H9 (cell line): ENCODE measurements at regions not wholly inside any gene's neighbourhood (a gene's known extent, or its start where the extent isn't known, plus 50 kb on each side); places are given as distances from the start of the nearest gene placed in this dataset.

ENCODE experiments used
- DNase-seq: peaks from one replicate; pipeline ENCODE4 v3.0.0-alpha.2; 2017
- H2AFZ ChIP-seq: one replicate; pipeline ENCODE4 v1.6.1; 2013; ENCODE audit warnings: mild to moderate bottlenecking, low read length, control low read depth, moderate library complexity
- H2AK5ac ChIP-seq: 2 replicates; pipeline ENCODE4 v1.6.1; 2013; ENCODE audit warnings: low read length, control low read depth, mixed read lengths; ENCODE audit not compliant: insufficient read length
- H2BK120ac ChIP-seq: one replicate; pipeline ENCODE4 v1.6.1; 2013; ENCODE audit warnings: low read depth, mild to moderate bottlenecking, low read length, control low read depth, inconsistent platforms; ENCODE audit not compliant: poor library complexity, severe bottlenecking
- H2BK12ac ChIP-seq: 2 replicates; pipeline ENCODE4 v1.6.1; 2013; ENCODE audit warnings: low read length, control low read depth, mixed read lengths, low read depth; ENCODE audit not compliant: insufficient read length
- H2BK15ac ChIP-seq: 2 replicates; pipeline ENCODE4 v1.6.1; 2013; ENCODE audit warnings: low read depth, low read length, control low read depth
- H2BK20ac ChIP-seq: one replicate; pipeline ENCODE4 v1.6.1; 2013; ENCODE audit warnings: low read depth, mild to moderate bottlenecking, low read length, control low read depth, inconsistent platforms; ENCODE audit not compliant: poor library complexity, severe bottlenecking
- H2BK5ac ChIP-seq: 2 replicates; pipeline ENCODE4 v1.6.1; 2013; ENCODE audit warnings: low read length, control low read depth, mixed read lengths; ENCODE audit not compliant: insufficient read length
- H3K14ac ChIP-seq: 2 replicates; pipeline ENCODE4 v1.6.1; 2013; ENCODE audit warnings: low read length, control low read depth; ENCODE audit not compliant: insufficient read depth
- H3K18ac ChIP-seq: 2 replicates; pipeline ENCODE4 v1.6.1; 2013; ENCODE audit warnings: low read depth, mild to moderate bottlenecking, mixed read lengths, low read length, control low read depth; ENCODE audit not compliant: insufficient read length
- H3K23ac ChIP-seq: 2 replicates; pipeline ENCODE4 v1.6.1; 2013; ENCODE audit warnings: low read length, control low read depth, mixed read lengths, low read depth; ENCODE audit not compliant: insufficient read length
- H3K23me2 ChIP-seq: 2 replicates; pipeline ENCODE4 v1.6.1; 2013; ENCODE audit warnings: low read depth, mild to moderate bottlenecking, mixed read lengths, low read length, control low read depth; ENCODE audit not compliant: insufficient read length, poor library complexity, severe bottlenecking
- H3K27ac ChIP-seq: 2 replicates; pipeline ENCODE4 v1.5.1; 2013; ENCODE audit warnings: low read length, control low read depth, mixed read lengths, low read depth; ENCODE audit not compliant: insufficient read length
- H3K27me3 ChIP-seq: 2 replicates; pipeline ENCODE4 v1.6.1; 2013; ENCODE audit warnings: low read length, control low read depth, inconsistent platforms; ENCODE audit not compliant: insufficient read depth
- H3K4ac ChIP-seq: 2 replicates; pipeline ENCODE4 v1.6.1; 2013; ENCODE audit warnings: low read depth, mild to moderate bottlenecking, control low read depth, inconsistent platforms, low read length, moderate library complexity
- H3K4me1 ChIP-seq: 2 replicates; pipeline ENCODE4 v1.6.1; 2013; ENCODE audit warnings: low read length, control low read depth, inconsistent platforms; ENCODE audit not compliant: insufficient read depth
- H3K4me2 ChIP-seq: 2 replicates; pipeline ENCODE4 v1.6.1; 2013; ENCODE audit warnings: low read length, control low read depth, mixed read lengths; ENCODE audit not compliant: insufficient read length, insufficient read depth
- H3K56ac ChIP-seq: 2 replicates; pipeline ENCODE4 v1.6.1; 2013; ENCODE audit warnings: low read depth, mild to moderate bottlenecking, mixed read lengths, low read length, control low read depth; ENCODE audit not compliant: insufficient read length
- H3K79me1 ChIP-seq: 2 replicates; pipeline ENCODE4 v1.6.1; 2013; ENCODE audit warnings: low read depth, mild to moderate bottlenecking, moderate library complexity, low read length, control low read depth, inconsistent platforms; ENCODE audit not compliant: insufficient read depth, poor library complexity, severe bottlenecking
- H3K79me2 ChIP-seq: 2 replicates; pipeline ENCODE4 v1.6.1; 2013; ENCODE audit warnings: low read length, control low read depth, inconsistent platforms; ENCODE audit not compliant: insufficient read depth
- H3K9ac ChIP-seq: 2 replicates; pipeline ENCODE4 v1.6.1; 2013; ENCODE audit warnings: low read length, control low read depth, mixed read lengths; ENCODE audit not compliant: insufficient read length; ENCODE audit errors: extremely low read depth
- H3K9me3 ChIP-seq: one replicate; pipeline ENCODE4 v1.6.1; 2013; ENCODE audit warnings: low read depth, low read length, inconsistent platforms; ENCODE audit not compliant: control insufficient read depth
- H3T11ph ChIP-seq: one replicate; pipeline ENCODE4 v1.6.1; 2013; ENCODE audit warnings: mild to moderate bottlenecking, low read length, control low read depth, inconsistent platforms
- H4K20me1 ChIP-seq: one replicate; pipeline ENCODE4 v1.6.1; 2013; ENCODE audit not compliant: control insufficient read depth, insufficient read length, insufficient read depth
- H4K5ac ChIP-seq: 2 replicates; pipeline ENCODE4 v1.6.1; 2013; ENCODE audit warnings: low read depth, mild to moderate bottlenecking, mixed read lengths, low read length, control low read depth; ENCODE audit not compliant: insufficient read length
- H4K8ac ChIP-seq: replicated peaks from 2 replicates; pipeline ENCODE4 v1.6.1; 2013; ENCODE audit warnings: low read length, control low read depth, mixed read lengths, low read depth; ENCODE audit not compliant: insufficient read length
- H4K91ac ChIP-seq: 2 replicates; pipeline ENCODE4 v1.6.1; 2013; ENCODE audit warnings: low read depth, mild to moderate bottlenecking, moderate library complexity, mixed read lengths, low read length, control low read depth; ENCODE audit not compliant: insufficient read length
- H3K27ac Mint-ChIP-seq, 3 experiments: 2 replicates in 2 of 3; 3 replicates in 1 of 3; pipeline ENCODE4 v1.8.0; 2020 to 2021; ENCODE audit warnings: mixed read lengths in 3 of 3, mild to moderate bottlenecking in 1 of 3, moderate library complexity in 1 of 3
- H3K27me3 Mint-ChIP-seq: 2 replicates; pipeline ENCODE4 v1.8.0; 2021; ENCODE audit warnings: low read depth, mild to moderate bottlenecking, moderate library complexity, mixed read lengths
- H3K36me3 Mint-ChIP-seq, 3 experiments: 2 replicates in 2 of 3; 3 replicates in 1 of 3; pipeline ENCODE4 v1.8.0; 2020 to 2021; ENCODE audit warnings: low read depth in 3 of 3, mixed read lengths in 3 of 3; ENCODE audit not compliant: insufficient read depth in 1 of 3
- H3K4me1 Mint-ChIP-seq, 2 experiments: 2 replicates each; pipeline ENCODE4 v1.8.0; 2020; ENCODE audit warnings: mixed read lengths in 2 of 2
- H3K4me3 Mint-ChIP-seq, 2 experiments: 2 replicates in 1 of 2; 3 replicates in 1 of 2; pipeline ENCODE4 v1.8.0; 2020 to 2021; ENCODE audit warnings: mild to moderate bottlenecking in 2 of 2, mixed read lengths in 2 of 2, moderate library complexity in 1 of 2
- H3K9me3 Mint-ChIP-seq, 2 experiments: 2 replicates in 1 of 2; 3 replicates in 1 of 2; pipeline ENCODE4 v1.8.0; 2020; ENCODE audit warnings: mild to moderate bottlenecking in 2 of 2, mixed read lengths in 2 of 2, moderate library complexity in 1 of 2
- CTCF ChIP-seq: fragments of 200-600 bp; sonication (generic); conservative IDR thresholded peaks from 3 replicates; pipeline ENCODE4 v1.8.0; 2021; ENCODE audit warnings: antibody characterized with exemption, mild to moderate bottlenecking
- WGBS: extraction: QIAGEN DNeasy Blood & Tissue Kit; methylation state at CpG from one replicate; pipeline ENCODE4 v1.1.7; 2013; ENCODE audit warnings: missing lambda C conversion rate, low lambda C conversion rate, mixed read lengths; ENCODE audit not compliant: insufficient read length; ENCODE audit errors: extremely low coverage; 5-methylcytosine and 5-hydroxymethylcytosine counted together

GRCh38 chr20:23138226-23138625 is 52.1 kb upstream of the CD93 start:
- Mint-ChIP-seq H3K4me3 (no peak overlapping the region), H3K4me1 (peaks cover 0 to 2% of the 10 kb centered on the region in 2 experiments; a peak in 1 of 4 replicates), H3K27ac (no peak overlapping the region), H3K36me3 (peaks cover 0 to 2% (median 0%) of the 10 kb centered on the region in 3 experiments; a peak in 1 of 7 replicates), H3K27me3 (no peaks in the 10 kb centered on the region; the same call in none of the 2 replicates), H3K9me3 (peaks cover 0 to 3% of the 10 kb centered on the region in 2 experiments; a peak in 2 of 5 replicates)
- H2BK12ac ChIP-seq = no peak overlapping the region
- TF ChIP-seq CTCF = no peak
- H2BK15ac ChIP-seq = no peak overlapping the region
- no peak overlapping the region for H4K5ac ChIP-seq
- DNase-seq = no peak
- H3K23ac ChIP-seq = no peak overlapping the region
- H3K27ac ChIP-seq = no peak overlapping the region
- H3K4me2 ChIP-seq = no peak overlapping the region
- no peaks in the 10 kb centered on the region for H3K23me2 ChIP-seq
- no peak overlapping the region for H4K8ac ChIP-seq
- H3T11ph ChIP-seq = no peak overlapping the region
- H4K91ac ChIP-seq = no peak overlapping the region
- no peak overlapping the region for H3K14ac ChIP-seq
- no peak overlapping the region for H3K18ac ChIP-seq
- no peaks in the 10 kb centered on the region for H4K20me1 ChIP-seq
- H2BK120ac ChIP-seq = no peak overlapping the region
- no peaks in the 10 kb centered on the region for H3K27me3 ChIP-seq
- WGBS = no CpG with 5 or more reads among the region's 3 CpGs
- no peak overlapping the region for H2AK5ac ChIP-seq
- H3K4me1 ChIP-seq = no peaks in the 10 kb centered on the region
- no peaks in the 10 kb centered on the region for H3K79me2 ChIP-seq
- no peaks in the 10 kb centered on the region for H3K9me3 ChIP-seq
- no peak overlapping the region for H3K4ac ChIP-seq
- H3K9ac ChIP-seq = no peak overlapping the region
- no peak overlapping the region for H3K56ac ChIP-seq
- H2BK20ac ChIP-seq = no peak overlapping the region
- H2BK5ac ChIP-seq = no peak overlapping the region
- no peaks in the 10 kb centered on the region for H3K79me1 ChIP-seq
- H2AFZ ChIP-seq = no peak overlapping the region
